GM12878 (cell line): ENCODE measurements at regions not wholly inside any gene's neighbourhood (a gene's known extent, or its start where the extent isn't known, plus 50 kb on each side); places are given as distances from the start of the nearest gene placed in this dataset.

Source experiments
- ATAC-seq: fragments of 200-7000 bp; cut with Tn5 transposase; 3 replicates; pipeline ENCODE4 v1.9.1; 2020; ENCODE audit warnings: mild to moderate bottlenecking, moderate library complexity
- BruUV-seq: library from RNA; stranded (reverse); fragments of 400-500 nt; replicated peaks from 2 replicates; lab custom pipeline; 2021; lab: Mats Ljungman, UMichigan
- CTCF ChIA-PET: fragments of 300-600 bp; sonication (Branson Sonifier 250); formaldehyde crosslinking; extraction: SDS; loops from one replicate; lab custom pipeline; 2021; ENCODE audit warnings: inconsistent platforms; lab: Yijun Ruan, JAX
- POLR2A ChIA-PET: fragments of 350-600 bp; formaldehyde crosslinking; extraction: SDS; loops from one replicate; lab custom pipeline; 2021; ENCODE audit warnings: inconsistent platforms; lab: Charles Lee
- RAD21 ChIA-PET: fragments of 300-600 bp; sonication (Branson Sonifier 250); formaldehyde crosslinking; loops from one replicate; lab custom pipeline; 2023; ENCODE audit warnings: antibody characterized with exemption; ENCODE audit not compliant: unreplicated experiment; lab: Charles Lee
- SMC1A ChIA-PET: fragments of 300-600 bp; sonication (Branson Sonifier 250); formaldehyde crosslinking; loops from one replicate; lab custom pipeline; 2023; ENCODE audit not compliant: unreplicated experiment, uncharacterized antibody; lab: Charles Lee
- DNase-seq: peaks from one replicate; pipeline ENCODE4 v3.0.0-alpha.2; 2011; ENCODE audit warnings: low read depth, low spot score
- FAIRE-seq: peaks from 3 replicates; lab custom pipeline; 2011; peaks lifted over from hg19 to GRCh38; lab: Jason Lieb, UNC
- H2AFZ ChIP-seq: 2 replicates; pipeline ENCODE4 v1.6.0; 2011; ENCODE audit warnings: low read depth, low read length, control low read depth; ENCODE audit not compliant: control insufficient read depth
- H3K27ac ChIP-seq: 2 replicates; pipeline ENCODE4 v1.5.1; 2011; ENCODE audit warnings: control low read depth; ENCODE audit not compliant: control insufficient read depth, insufficient read depth
- H3K27me3 ChIP-seq, 2 experiments: replicated peaks in 1 of 2; 2 replicates each; pipeline versions ENCODE4 v1.6.0 to v1.6.1; 2011; ENCODE audit warnings: low read length in 1 of 2; ENCODE audit not compliant: control insufficient read depth in 2 of 2, insufficient read depth in 2 of 2
- H3K36me3 ChIP-seq, 2 experiments: 2 replicates each; pipeline ENCODE4 v1.5.1; 2011; ENCODE audit warnings: low read length in 1 of 2; ENCODE audit not compliant: control insufficient read depth in 2 of 2, insufficient read depth in 2 of 2
- H3K4me1 ChIP-seq: 2 replicates; pipeline ENCODE4 v1.6.1; 2011; ENCODE audit warnings: mild to moderate bottlenecking, low read length, moderate library complexity, mixed read lengths; ENCODE audit not compliant: control insufficient read depth, insufficient read depth
- H3K4me2 ChIP-seq: 2 replicates; pipeline ENCODE4 v1.6.0; 2011; ENCODE audit warnings: control low read depth; ENCODE audit not compliant: control insufficient read depth, insufficient read depth
- H3K4me3 ChIP-seq: fragments of 200-600 bp; sonication (generic); 2 replicates; pipeline ENCODE4 v1.5.1; 2016
- H3K79me2 ChIP-seq: 2 replicates; pipeline ENCODE4 v1.6.0; 2011; ENCODE audit warnings: low read length; ENCODE audit not compliant: control insufficient read depth, insufficient read depth
- H3K9ac ChIP-seq: 2 replicates; pipeline ENCODE4 v1.8.0; 2011; ENCODE audit warnings: low read length, control low read depth, mixed read lengths; ENCODE audit not compliant: control insufficient read depth, insufficient read depth
- H3K9me3 ChIP-seq: replicated peaks from 3 replicates; pipeline ENCODE4 v1.5.1; 2011; ENCODE audit warnings: mild to moderate bottlenecking, low read length; ENCODE audit not compliant: control insufficient read depth, insufficient read depth
- H4K20me1 ChIP-seq: 2 replicates; pipeline ENCODE4 v1.6.0; 2011; ENCODE audit not compliant: control insufficient read depth, insufficient read depth
- CBFB ChIP-seq: IDR thresholded peaks from 2 replicates; pipeline ENCODE4 v1.6.1; 2016; ENCODE audit warnings: antibody characterized with exemption, low read depth
- ESRRA ChIP-seq: IDR thresholded peaks from 2 replicates; pipeline ENCODE4 v1.6.1; 2012; ENCODE audit warnings: mild to moderate bottlenecking, low read length, improper control_type of control experiment
- KDM1A ChIP-seq: fragments of 200-600 bp; sonication (generic); IDR thresholded peaks from 2 replicates; pipeline ENCODE4 v1.6.1; 2016; ENCODE audit warnings: borderline replicate concordance
- NFIC ChIP-seq: IDR thresholded peaks from 2 replicates; pipeline ENCODE4 v1.6.1; 2012; ENCODE audit warnings: low read depth, mild to moderate bottlenecking, inconsistent platforms, low read length, moderate library complexity
- PML ChIP-seq: IDR thresholded peaks from 2 replicates; pipeline ENCODE4 v1.6.1; 2012; ENCODE audit warnings: low read length, inconsistent platforms
- RAD21 ChIP-seq: IDR thresholded peaks from 2 replicates; pipeline ENCODE4 v1.6.1; 2011; ENCODE audit warnings: mild to moderate bottlenecking, low read depth, low read length, moderate library complexity; ENCODE audit not compliant: insufficient read depth
- SIN3A ChIP-seq: IDR thresholded peaks from 2 replicates; pipeline ENCODE4 v1.6.1; 2012; ENCODE audit warnings: low read depth, low read length, improper control_type of control experiment
- SUZ12 ChIP-seq: fragments of 200-600 bp; sonication (generic); IDR thresholded peaks from one replicate; pipeline ENCODE4 v1.6.1; 2018; ENCODE audit warnings: antibody characterized with exemption, mild to moderate bottlenecking; ENCODE audit not compliant: unreplicated experiment
- TAF1 ChIP-seq: IDR thresholded peaks from 2 replicates; pipeline ENCODE4 v1.6.1; 2011; ENCODE audit warnings: mild to moderate bottlenecking, low read depth, low read length, borderline replicate concordance
- TCF12 ChIP-seq: IDR thresholded peaks from 2 replicates; pipeline ENCODE4 v1.6.1; 2011; ENCODE audit warnings: low read depth, mild to moderate bottlenecking, low read length
- YBX1 ChIP-seq: fragments of 450-650 bp; IDR thresholded peaks from 2 replicates; pipeline ENCODE4 v1.6.1; 2016; ENCODE audit warnings: antibody characterized with exemption
- YY1 ChIP-seq: IDR thresholded peaks from 2 replicates; pipeline ENCODE4 v1.6.1; 2011; ENCODE audit warnings: low read depth, mild to moderate bottlenecking, low read length
- WGBS: methylation state at CpG from one replicate; pipeline ENCODE4 v1.1.6; 2016; ENCODE audit warnings: low lambda C conversion rate; ENCODE audit not compliant: insufficient replicate concordance, insufficient coverage; ENCODE audit errors: missing lambda C conversion rate; 5-methylcytosine and 5-hydroxymethylcytosine counted together
- in situ Hi-C: fragments of 300-500 bp; cut with MboI; formaldehyde crosslinking; loops from 9 replicates; pipeline ENCODE4 v1.14.3; 2018; ENCODE audit warnings: mixed read lengths
- intact Hi-C: fragments of 100-400 bp; cut with micrococcal nuclease; formaldehyde crosslinking; loops from one replicate; pipeline ENCODE4 v1.14.2; 2022; ENCODE audit not compliant: unreplicated experiment
- TF ChIP-seq, protein P1 (sequence below): fragments of 450-650 bp; IDR thresholded peaks from 2 replicates; pipeline ENCODE4 v1.6.1; 2017; ENCODE audit warnings: mild to moderate bottlenecking, moderate library complexity
- TF ChIP-seq, protein P2 (sequence below): IDR thresholded peaks from 2 replicates; pipeline ENCODE4 v1.6.1; 2011; ENCODE audit warnings: low read depth, low read length, improper control_type of control experiment, borderline replicate concordance
- TF ChIP-seq, protein P3 (sequence below): fragments of 150-350 bp; IDR thresholded peaks from 2 replicates; pipeline ENCODE4 v1.6.1; 2014; ENCODE audit warnings: mild to moderate bottlenecking, low read depth, low read length
- TF ChIP-seq, protein P4 (sequence below): fragments of 450-650 bp; formaldehyde crosslinking; IDR thresholded peaks from 2 replicates; pipeline ENCODE4 v1.4.0; 2020; ENCODE audit warnings: mild to moderate bottlenecking, moderate library complexity

DNA sequence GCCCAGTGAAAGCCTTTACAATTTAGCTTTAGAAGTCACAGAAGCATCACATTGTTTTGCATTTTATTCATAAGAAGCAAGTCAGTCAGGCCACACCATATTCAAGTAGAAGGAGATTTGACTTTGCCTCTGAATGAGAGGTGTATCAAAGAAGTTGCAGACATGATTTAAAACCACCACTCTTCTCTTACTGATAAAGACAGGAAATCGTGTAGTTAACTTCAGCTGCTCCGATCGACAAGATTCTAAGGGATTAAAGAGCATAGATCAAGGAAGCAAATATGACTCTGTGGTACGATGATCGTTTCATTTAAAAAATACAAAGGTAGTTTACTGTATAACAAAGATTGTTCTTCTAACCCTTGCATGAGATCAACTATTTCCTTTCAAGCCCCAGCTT is 328.0 kb upstream of the PPP1R2C start:
- ChIA-PET POLR2A (no interaction called here), CTCF (no interaction called here), SMC1A (interaction anchor here (0.8 to 0.9 kb wide), 2 partner anchors 9 to 155 kb away, joined by 3 read pairs; no protein-coding TSS in a partner anchor), RAD21 (no interaction called here)
- H3K4me3 ChIP-seq, result no peak overlapping the region
- no peak overlapping the region for H3K9ac ChIP-seq
- no TSS peak for BruUV-seq
- H3K79me2 ChIP-seq, result no peaks in the 10 kb centered on the region
- DNase-seq (no peak), ATAC-seq (no peak), FAIRE-seq (no peak)
- H3K27me3 ChIP-seq, result no peaks in the 10 kb centered on the region
- no peak overlapping the region for H2AFZ ChIP-seq
- H3K4me1 ChIP-seq, result no peaks in the 10 kb centered on the region
- WGBS, result 84% methylated on average over 5 of the region's 5 CpGs
- no peaks in the 10 kb centered on the region for H3K9me3 ChIP-seq
- H3K36me3 ChIP-seq, result no peaks in the 10 kb centered on the region
- no peak overlapping the region for H3K27ac ChIP-seq
- no peaks in the 10 kb centered on the region for H4K20me1 ChIP-seq
- in situ Hi-C loops (no loop called here), intact Hi-C loops (no loop called here)
- no peak overlapping the region for H3K4me2 ChIP-seq
- TF ChIP-seq NFIC (no peak), CBFB (no peak), TAF1 (no peak), SUZ12 (no peak), RAD21 (no peak), KDM1A (no peak), YY1 (no peak), TCF12 (no peak), ESRRA (no peak), PML (no peak), SIN3A (no peak), YBX1 (no peak)
- TF ChIP-seq, protein P1, sequence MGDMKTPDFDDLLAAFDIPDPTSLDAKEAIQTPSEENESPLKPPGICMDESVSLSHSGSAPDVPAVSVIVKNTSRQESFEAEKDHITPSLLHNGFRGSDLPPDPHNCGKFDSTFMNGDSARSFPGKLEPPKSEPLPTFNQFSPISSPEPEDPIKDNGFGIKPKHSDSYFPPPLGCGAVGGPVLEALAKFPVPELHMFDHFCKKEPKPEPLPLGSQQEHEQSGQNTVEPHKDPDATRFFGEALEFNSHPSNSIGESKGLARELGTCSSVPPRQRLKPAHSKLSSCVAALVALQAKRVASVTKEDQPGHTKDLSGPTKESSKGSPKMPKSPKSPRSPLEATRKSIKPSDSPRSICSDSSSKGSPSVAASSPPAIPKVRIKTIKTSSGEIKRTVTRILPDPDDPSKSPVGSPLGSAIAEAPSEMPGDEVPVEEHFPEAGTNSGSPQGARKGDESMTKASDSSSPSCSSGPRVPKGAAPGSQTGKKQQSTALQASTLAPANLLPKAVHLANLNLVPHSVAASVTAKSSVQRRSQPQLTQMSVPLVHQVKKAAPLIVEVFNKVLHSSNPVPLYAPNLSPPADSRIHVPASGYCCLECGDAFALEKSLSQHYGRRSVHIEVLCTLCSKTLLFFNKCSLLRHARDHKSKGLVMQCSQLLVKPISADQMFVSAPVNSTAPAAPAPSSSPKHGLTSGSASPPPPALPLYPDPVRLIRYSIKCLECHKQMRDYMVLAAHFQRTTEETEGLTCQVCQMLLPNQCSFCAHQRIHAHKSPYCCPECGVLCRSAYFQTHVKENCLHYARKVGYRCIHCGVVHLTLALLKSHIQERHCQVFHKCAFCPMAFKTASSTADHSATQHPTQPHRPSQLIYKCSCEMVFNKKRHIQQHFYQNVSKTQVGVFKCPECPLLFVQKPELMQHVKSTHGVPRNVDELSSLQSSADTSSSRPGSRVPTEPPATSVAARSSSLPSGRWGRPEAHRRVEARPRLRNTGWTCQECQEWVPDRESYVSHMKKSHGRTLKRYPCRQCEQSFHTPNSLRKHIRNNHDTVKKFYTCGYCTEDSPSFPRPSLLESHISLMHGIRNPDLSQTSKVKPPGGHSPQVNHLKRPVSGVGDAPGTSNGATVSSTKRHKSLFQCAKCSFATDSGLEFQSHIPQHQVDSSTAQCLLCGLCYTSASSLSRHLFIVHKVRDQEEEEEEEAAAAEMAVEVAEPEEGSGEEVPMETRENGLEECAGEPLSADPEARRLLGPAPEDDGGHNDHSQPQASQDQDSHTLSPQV, result no peak
- TF ChIP-seq, protein P2, sequence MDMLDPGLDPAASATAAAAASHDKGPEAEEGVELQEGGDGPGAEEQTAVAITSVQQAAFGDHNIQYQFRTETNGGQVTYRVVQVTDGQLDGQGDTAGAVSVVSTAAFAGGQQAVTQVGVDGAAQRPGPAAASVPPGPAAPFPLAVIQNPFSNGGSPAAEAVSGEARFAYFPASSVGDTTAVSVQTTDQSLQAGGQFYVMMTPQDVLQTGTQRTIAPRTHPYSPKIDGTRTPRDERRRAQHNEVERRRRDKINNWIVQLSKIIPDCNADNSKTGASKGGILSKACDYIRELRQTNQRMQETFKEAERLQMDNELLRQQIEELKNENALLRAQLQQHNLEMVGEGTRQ, result no peak
- TF ChIP-seq, protein P3, sequence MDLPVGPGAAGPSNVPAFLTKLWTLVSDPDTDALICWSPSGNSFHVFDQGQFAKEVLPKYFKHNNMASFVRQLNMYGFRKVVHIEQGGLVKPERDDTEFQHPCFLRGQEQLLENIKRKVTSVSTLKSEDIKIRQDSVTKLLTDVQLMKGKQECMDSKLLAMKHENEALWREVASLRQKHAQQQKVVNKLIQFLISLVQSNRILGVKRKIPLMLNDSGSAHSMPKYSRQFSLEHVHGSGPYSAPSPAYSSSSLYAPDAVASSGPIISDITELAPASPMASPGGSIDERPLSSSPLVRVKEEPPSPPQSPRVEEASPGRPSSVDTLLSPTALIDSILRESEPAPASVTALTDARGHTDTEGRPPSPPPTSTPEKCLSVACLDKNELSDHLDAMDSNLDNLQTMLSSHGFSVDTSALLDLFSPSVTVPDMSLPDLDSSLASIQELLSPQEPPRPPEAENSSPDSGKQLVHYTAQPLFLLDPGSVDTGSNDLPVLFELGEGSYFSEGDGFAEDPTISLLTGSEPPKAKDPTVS, result no peak
- TF ChIP-seq, protein P4, sequence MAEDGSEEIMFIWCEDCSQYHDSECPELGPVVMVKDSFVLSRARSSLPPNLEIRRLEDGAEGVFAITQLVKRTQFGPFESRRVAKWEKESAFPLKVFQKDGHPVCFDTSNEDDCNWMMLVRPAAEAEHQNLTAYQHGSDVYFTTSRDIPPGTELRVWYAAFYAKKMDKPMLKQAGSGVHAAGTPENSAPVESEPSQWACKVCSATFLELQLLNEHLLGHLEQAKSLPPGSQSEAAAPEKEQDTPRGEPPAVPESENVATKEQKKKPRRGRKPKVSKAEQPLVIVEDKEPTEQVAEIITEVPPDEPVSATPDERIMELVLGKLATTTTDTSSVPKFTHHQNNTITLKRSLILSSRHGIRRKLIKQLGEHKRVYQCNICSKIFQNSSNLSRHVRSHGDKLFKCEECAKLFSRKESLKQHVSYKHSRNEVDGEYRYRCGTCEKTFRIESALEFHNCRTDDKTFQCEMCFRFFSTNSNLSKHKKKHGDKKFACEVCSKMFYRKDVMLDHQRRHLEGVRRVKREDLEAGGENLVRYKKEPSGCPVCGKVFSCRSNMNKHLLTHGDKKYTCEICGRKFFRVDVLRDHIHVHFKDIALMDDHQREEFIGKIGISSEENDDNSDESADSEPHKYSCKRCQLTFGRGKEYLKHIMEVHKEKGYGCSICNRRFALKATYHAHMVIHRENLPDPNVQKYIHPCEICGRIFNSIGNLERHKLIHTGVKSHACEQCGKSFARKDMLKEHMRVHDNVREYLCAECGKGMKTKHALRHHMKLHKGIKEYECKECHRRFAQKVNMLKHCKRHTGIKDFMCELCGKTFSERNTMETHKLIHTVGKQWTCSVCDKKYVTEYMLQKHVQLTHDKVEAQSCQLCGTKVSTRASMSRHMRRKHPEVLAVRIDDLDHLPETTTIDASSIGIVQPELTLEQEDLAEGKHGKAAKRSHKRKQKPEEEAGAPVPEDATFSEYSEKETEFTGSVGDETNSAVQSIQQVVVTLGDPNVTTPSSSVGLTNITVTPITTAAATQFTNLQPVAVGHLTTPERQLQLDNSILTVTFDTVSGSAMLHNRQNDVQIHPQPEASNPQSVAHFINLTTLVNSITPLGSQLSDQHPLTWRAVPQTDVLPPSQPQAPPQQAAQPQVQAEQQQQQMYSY (CRISPR knock-in tag), result no peak
